Sciatic nerve (tissue), 2 donors: ENCODE measurements at regions not wholly inside any gene's neighbourhood (a gene's known extent, or its start where the extent isn't known, plus 50 kb on each side); places are given as distances from the start of the nearest gene placed in this dataset.

Experiments used
- ATAC-seq: fragments of 200-7000 bp; cut with Tn5 transposase; one replicate; pipeline ENCODE4 v1.9.1; 2020; ENCODE audit warnings: mild to moderate bottlenecking, moderate library complexity
- DNase-seq: peaks from one replicate; pipeline ENCODE4 v3.0.0-alpha.2; 2020; ENCODE audit warnings: low spot score
- intact Hi-C: fragments of 100-400 bp; cut with DNase I; formaldehyde crosslinking; loops from one replicate; pipeline ENCODE4 v1.14.2; 2022
- donor health status: DM: no; HTN: no; CAD: no.
- donor health status: DM: no; HTN: no; CAD: no.

- no peak for DNase-seq
- no peak for ATAC-seq
- intact Hi-C loops, result no loop called here
Observed at GRCh38 chr5:98651715-98652114, 121.7 kb upstream of the RGMB start.

GRCh38 chr5:98656125-98656795, 117.2 kb upstream of the RGMB start:
- no peak for ATAC-seq
- no peak for DNase-seq
- intact Hi-C loops, result no loop called here

- no peak for ATAC-seq
- intact Hi-C loops, result no loop called here
Observed at GRCh38 chr5:98656796-98657195, 116.7 kb upstream of the RGMB start.

GRCh38 chr5:98657559-98657958, 115.9 kb upstream of the RGMB start:
- intact Hi-C loops, result no loop called here
- ATAC-seq (no peak), DNase-seq (no peak)

More at GRCh38 chr5:98656796-98657195, 116.7 kb upstream of the RGMB start:
- no peak for DNase-seq

GRCh38 chr5:98663521-98663920, 109.9 kb upstream of the RGMB start:
- ATAC-seq, result no peak
- DNase-seq, result no peak
- intact Hi-C loops, result loop anchor here (5.0 kb wide), 1 partner anchor 399 kb away; no protein-coding TSS in a partner anchor

- intact Hi-C loops, result loop anchor here (5.0 kb wide), 1 partner anchor 398 kb away; no protein-coding TSS in a partner anchor
- no peak for ATAC-seq
- no peak for DNase-seq
Observed at GRCh38 chr5:98664736-98665135, 108.7 kb upstream of the RGMB start.

- intact Hi-C loops, result no loop called here
- ATAC-seq, result no peak
Observed at GRCh38 chr5:98679963-98680362, 93.5 kb upstream of the RGMB start.

GRCh38 chr5:98690002-98690401, 83.5 kb upstream of the RGMB start:
- no peak for ATAC-seq
- intact Hi-C loops, result no loop called here
- no peak for DNase-seq

More at GRCh38 chr5:98679963-98680362, 93.5 kb upstream of the RGMB start:
- no peak for DNase-seq

GRCh38 chr5:98694902-98695301, 78.6 kb upstream of the RGMB start:
- ATAC-seq (no peak), DNase-seq (no peak)
- intact Hi-C loops, result no loop called here

- ATAC-seq, result no peak
- no peak for DNase-seq
- intact Hi-C loops, result no loop called here
Observed at GRCh38 chr5:98698359-98698758, 75.1 kb upstream of the RGMB start.

- intact Hi-C loops, result no loop called here
- DNase-seq, result no peak
- ATAC-seq, result no peak
Observed at GRCh38 chr5:98700730-98701129, 72.7 kb upstream of the RGMB start.

- intact Hi-C loops, result no loop called here
- DNase-seq (no peak), ATAC-seq (no peak)
Observed at GRCh38 chr5:98705841-98706240, 67.6 kb upstream of the RGMB start.

- intact Hi-C loops, result no loop called here
- ATAC-seq (no peak), DNase-seq (no peak)
Observed at GRCh38 chr5:98709681-98710080, 63.8 kb upstream of the RGMB start.

- DNase-seq (no peak), ATAC-seq (no peak)
- intact Hi-C loops, result no loop called here
Observed at GRCh38 chr5:98713027-98713426, 60.4 kb upstream of the RGMB start.

GRCh38 chr5:98713856-98714255, 59.6 kb upstream of the RGMB start:
- DNase-seq (no peak), ATAC-seq (no peak)
- intact Hi-C loops, result no loop called here

- intact Hi-C loops, result no loop called here
- ATAC-seq (no peak), DNase-seq (no peak)
Observed at GRCh38 chr5:98714710-98715288, 58.7 kb upstream of the RGMB start.

GRCh38 chr5:98721231-98721928, 52.1 kb upstream of the RGMB start:
- intact Hi-C loops, result no loop called here
- DNase-seq (no peak), ATAC-seq (no peak)

GRCh38 chr5:98722188-98722587, 51.3 kb upstream of the RGMB start:
- DNase-seq (no peak), ATAC-seq (no peak)
- intact Hi-C loops, result no loop called here

GRCh38 chr5:98723061-98723460, 50.4 kb upstream of the RGMB start:
- DNase-seq (no peak), ATAC-seq (no peak)
- intact Hi-C loops, result no loop called here
